Peyer's patch (tissue), 4 donors: ENCODE measurements at regions not wholly inside any gene's neighbourhood (a gene's known extent, or its start where the extent isn't known, plus 50 kb on each side); places are given as distances from the start of the nearest gene placed in this dataset.

ENCODE experiments used
- CTCF ChIP-seq, 6 experiments: fragments of 450-650 bp in 4 of 6; fragments of 200-600 bp in 2 of 6; sonication (generic) in 1 of 6; IDR thresholded peaks; one replicate each; pipeline ENCODE4 v1.5.1; 2017 to 2019; ENCODE audit warnings: antibody characterized with exemption in 6 of 6, mild to moderate bottlenecking in 3 of 6, moderate library complexity in 1 of 6
- POLR2A ChIP-seq, 2 donors: fragments of 450-650 bp; IDR thresholded peaks; one replicate each; pipeline ENCODE4 v1.5.1; 2017; ENCODE audit warnings: antibody characterized with exemption in 2 of 2, mild to moderate bottlenecking in 2 of 2, moderate library complexity in 2 of 2

GRCh38 chr3:61381745-61382392 lies 130.6 kb upstream of the FHIT start:
- TF ChIP-seq CTCF (IDR thresholded peaks at IDR 0.05) (peak in 5 of 6 experiments; percentile 18 to 76 (median 69)), POLR2A (IDR thresholded peaks at IDR 0.05) (no peak)
